ENCODE measurements at regions not wholly inside any gene's neighbourhood (a gene's known extent, or its start where the extent isn't known, plus 50 kb on each side); places are given as distances from the start of the nearest gene placed in this dataset.

DNA sequence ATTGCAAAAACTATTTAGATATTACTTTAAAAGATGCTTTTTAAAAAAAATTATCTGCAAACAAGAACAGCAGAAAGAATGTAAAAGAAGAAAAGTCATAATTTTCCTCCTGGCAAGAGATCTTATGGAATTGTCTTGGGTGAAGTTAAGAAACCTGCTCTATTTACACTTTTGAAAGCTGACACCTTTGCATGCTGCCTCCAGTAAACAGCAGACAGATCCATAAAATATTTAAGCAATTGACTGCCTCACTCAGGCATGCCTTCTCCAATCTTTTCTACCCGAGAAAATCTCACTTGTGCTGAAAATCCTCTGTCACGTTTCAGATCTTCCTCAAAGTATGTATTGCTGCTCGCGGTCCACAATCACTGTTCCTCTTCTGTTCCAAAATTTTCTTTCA is 107.9 kb upstream of the ZP4 start:
- DNase-seq (ENCODE audit: low spot score), result no peak

DNA sequence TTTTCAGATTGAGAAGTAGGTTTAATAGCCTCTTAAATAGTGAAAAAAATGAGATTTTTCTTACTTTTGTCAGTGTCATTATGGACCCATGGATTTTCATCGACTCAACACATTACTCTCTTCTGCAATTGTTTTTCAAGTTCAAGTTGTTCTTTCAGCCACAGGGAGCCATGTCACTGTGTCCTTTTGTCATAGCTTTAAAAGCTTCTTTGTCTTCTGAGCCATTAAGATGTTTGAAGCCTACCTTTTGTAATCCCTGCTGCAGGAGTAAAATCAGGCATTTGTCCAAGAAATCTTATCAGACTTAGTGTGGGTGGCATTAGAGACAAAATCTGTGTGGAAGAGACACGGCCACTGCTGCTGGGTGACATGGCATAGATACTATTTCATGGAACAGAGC is 92.8 kb upstream of the ZP4 start:
- DNase-seq (ENCODE audit: low spot score), result no peak

DNA sequence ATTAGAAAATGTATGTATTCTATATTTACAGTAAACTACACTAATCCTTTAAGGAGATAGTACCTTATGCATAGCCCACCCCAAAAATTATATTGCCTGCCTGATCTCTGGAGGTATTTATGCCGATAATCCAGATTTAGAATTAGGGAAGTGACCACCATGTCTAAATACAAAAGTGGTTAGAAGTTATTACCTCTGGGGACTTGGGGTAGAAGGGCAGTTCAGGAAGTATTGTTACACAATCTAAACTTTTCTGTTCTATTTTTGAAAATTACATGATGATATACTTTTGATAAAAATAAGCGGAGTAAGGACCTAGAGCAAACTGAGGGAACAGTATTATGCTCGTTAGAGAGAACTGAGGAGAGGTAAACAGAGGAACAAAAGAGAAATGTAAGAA is 90.5 kb upstream of the ZP4 start:
- no peak for DNase-seq (ENCODE audit: low spot score)

DNA sequence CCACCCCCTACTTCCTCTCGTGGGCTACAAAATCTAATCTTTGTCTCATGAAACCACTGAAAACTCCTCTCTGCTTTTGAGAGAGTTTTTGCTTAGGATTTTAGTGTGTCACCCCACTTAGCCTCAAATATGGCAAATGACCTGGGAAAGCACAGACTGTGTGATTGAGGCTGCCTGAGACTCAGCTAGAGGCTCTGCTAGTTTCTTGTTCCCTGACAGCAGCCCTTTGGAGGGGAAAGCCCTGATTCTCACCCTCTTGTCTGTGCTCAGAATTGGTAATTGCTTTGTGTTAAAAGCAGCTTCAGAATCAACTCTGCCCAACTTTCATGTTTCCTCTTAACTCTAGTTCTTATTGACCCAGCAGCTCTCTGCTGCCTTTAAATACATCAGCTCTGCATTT is 85.6 kb upstream of the ZP4 start:
- DNase-seq (ENCODE audit: low spot score), result no peak

DNA sequence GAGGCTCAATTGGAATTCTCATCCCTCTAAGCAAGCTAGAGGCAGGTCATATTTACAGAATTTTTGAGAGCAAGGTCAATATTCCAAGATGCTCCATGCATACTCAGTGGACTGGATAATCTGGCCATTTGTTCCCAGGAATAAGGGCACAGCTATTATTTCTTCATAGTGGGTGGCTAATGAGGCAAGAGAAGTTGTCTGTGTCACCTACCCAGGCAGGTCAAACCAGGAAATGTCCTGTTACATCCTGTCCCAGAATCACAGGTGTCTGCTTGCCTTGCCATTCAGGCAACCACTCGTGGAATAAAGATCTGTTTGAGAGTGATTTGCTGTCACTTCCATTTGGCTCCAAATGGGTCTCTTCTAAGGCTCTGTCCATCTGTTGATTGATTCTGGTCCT is 85.2 kb upstream of the ZP4 start:
- no peak for DNase-seq (ENCODE audit: low spot score)

DNA sequence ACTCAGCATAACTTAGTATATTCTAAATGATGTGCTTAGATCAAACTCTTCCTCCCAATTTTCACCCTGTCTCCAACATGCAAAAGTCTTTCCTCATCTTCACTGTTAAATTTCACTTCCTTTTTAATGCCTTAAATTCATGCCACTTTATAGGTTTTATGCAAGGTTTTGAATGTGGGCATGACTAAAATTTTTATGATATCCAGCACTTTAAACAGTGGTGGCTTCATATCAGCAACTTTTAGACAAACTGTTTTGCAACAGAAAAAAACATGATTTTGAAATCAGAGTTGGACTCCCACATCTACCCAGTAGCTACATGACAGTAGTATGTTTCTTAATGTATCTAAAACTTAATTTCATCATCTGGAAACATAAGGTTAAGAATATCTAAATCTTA is 84.7 kb upstream of the ZP4 start:
- DNase-seq (ENCODE audit: low spot score), result no peak

DNA sequence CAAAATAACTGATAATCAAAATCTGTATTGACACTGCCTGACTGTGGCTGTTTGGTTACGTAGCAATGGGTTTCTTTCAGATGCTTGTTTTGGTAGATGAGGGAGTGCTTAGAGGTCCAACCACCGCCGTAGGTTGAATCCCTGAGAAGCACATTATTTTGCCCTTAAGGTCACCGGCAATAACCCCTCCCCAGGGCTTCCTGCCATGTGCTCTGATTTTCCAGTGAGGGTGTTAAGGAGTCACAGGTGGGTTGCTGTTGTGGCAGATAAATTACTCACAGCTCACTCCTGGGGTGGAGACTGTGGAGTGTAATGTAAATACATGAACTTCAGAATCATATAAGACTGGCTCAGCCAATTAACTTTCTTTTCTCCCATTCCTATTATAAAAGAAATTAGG is 81.5 kb upstream of the ZP4 start:
- no peak for DNase-seq (ENCODE audit: low spot score)

DNA sequence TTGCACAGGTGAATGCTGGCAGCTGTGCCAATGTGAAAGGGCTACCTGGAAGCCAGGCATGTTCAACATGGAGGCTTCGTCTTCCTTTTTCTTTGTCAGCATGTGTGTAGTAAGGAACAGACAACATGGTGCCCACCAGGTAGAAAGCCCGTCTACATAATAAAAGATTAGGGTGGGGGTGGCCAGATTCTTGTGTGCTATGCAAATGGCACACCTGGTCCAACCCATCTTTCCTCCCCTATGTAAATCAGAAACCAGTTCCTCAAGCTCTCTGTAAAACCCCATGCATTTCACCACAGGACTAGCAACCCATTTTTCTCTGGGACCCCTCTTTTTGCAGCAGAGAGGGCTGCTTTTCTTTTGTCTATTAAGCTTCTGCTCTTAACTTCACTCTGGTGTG is 72.3 kb upstream of the ZP4 start:
- no peak for DNase-seq (ENCODE audit: low spot score)

DNA sequence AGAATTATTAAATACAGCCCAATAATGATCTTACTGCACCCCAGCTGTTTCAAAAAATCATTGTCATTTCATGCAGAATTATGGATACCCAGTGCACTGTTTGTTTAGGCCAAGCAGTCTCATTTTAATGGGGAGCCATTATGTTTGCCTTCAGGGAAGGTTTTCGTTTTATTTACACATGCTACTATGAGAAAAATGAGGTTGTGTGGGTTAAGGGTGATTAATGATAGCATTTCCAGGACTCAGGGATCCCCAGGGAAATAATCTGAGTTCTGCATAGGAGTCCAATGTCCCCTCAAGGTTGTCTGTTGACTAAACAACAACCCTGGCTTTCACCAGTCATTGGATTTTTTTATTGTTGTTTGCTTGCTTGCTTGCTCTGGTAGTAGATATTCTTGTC is 71.0 kb upstream of the ZP4 start:
- DNase-seq (ENCODE audit: low spot score), result no peak

DNA sequence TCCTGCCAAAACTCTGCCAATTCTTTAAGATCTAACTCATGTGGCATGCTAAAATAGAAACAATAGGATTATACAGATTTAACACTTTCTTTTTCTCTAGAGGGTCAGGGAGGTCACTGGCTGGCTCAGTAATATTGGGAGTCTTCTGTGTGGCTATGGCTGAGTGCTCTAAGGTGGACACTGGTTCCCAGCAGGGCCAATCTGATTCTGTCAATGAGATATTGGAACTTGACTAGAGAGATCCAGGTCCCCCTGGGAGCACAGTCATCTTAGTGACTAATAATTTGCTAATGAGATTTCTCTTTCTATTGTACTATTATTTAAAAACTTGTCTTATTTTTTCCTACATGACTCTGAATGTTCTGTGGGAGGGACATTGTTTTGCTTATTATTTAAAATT is 69.1 kb upstream of the ZP4 start:
- no peak for DNase-seq (ENCODE audit: low spot score)

DNA sequence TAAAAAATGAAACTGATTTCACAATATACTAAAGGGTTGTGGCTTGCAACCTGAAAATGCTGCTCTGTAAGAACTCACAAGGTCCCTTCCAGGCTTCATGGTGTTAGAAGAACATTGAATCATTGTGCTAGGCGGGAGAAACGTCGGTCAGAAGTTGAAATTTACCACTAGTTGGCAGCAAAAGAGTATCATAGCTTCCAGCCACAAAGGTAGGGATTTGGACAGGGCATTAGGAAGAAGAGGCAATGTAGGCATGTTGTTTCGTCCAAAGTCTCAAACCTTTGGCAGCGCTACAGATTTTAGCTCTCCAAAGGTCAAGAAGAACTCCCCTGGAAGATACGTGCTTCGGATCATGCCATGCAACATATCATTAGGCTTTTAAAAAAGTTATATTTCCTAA is 62.5 kb upstream of the ZP4 start:
- no peak for DNase-seq (ENCODE audit: low spot score)

Data from GM03348 (cell line).